Ammon's horn (tissue), 1 donor: ENCODE measurements at regions not wholly inside any gene's neighbourhood (a gene's known extent, or its start where the extent isn't known, plus 50 kb on each side); places are given as distances from the start of the nearest gene placed in this dataset.

Experiments used
- DNase-seq: peaks from one replicate; pipeline ENCODE4 v3.0.0-alpha.2; 2016; ENCODE audit warnings: low spot score

DNA sequence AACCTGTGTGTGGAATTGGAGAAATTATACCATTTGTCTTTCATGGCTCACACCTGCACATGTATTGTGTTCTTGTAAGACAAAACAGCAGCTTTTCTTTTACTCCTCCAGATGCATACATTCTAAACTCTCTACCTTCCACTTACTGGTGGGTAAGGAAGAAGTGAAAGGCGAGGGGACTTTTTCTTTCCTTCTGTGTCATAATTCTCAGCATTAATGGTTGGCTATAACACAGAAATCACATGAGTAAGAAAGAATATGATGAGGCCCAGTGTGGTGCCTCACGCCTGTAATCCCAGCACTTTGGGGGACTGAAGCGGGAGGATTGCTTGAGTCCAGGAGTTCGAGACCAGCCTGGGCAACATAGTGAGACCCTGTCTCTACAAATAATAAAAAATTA lies 57.8 kb upstream of the SHANK2 start:
- no peak for DNase-seq

GRCh38 chr11:71309611-71310010 lies 57.2 kb upstream of the SHANK2 start:
- no peak for DNase-seq

- no peak for DNase-seq
These were observed 56.8 kb upstream of the SHANK2 start for GRCh38 chr11:71309181-71309580.

- no peak for DNase-seq
These were observed 55.7 kb upstream of the SHANK2 start for GRCh38 chr11:71307811-71308645.

DNA sequence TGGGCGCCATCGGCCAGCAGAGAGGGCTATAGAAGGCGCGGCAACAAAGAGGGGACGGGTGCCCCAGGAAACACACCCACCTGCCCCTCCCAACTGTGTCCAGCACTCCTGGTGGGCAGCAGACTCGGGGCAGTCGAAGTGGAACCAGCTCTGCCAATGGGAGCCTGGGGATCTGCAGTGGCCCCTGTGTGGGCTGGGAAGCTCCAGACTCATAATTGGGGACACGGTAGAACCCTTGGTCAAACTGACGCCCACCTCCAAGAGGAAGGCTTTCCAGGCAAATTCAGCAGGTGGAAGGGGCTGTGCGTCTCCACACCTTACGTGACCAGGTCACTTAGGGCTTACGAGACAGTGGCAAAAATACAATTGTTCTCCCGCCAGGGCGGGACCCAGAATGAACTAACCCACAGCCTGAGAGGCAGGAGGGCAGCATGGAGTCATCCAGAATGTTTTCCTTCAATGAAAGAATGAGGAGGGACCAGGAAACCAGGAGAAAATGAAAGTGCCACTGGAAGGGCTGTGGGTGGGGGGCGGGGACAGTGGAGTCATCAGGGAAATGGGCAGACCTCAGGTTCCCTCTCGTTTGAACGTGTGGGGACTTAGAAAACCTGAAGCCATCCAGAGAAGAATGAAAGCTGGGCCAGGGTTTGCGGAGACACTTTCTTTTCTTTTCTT lies 53.2 kb upstream of the SHANK2 start:
- DNase-seq: no peak

- DNase-seq: no peak
These were observed 52.7 kb upstream of the SHANK2 start for GRCh38 chr11:71305041-71305440.

DNA sequence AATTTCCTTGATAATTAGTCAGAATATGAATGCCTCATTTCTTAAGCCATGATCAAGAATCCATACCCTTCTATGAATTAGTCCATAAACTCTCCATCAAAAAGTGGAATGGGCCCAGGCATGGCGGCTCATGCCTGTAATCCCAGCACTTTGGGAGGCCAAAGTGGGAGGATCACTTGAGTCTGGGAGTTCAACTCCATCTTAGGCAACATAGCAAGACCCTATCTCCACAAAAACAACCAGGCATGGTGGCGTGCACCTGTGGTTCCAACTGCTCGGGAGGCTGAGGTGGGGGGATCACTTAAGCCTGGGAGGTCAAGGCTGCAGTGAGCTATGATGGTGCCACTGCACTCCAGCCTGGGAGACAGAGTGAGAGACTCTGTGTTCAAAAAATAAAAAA lies 52.1 kb upstream of the SHANK2 start:
- no peak for DNase-seq

GRCh38 chr11:71304045-71304444 lies 51.7 kb upstream of the SHANK2 start:
- no peak for DNase-seq

GRCh38 chr11:71302911-71303310 lies 50.5 kb upstream of the SHANK2 start:
- no peak for DNase-seq

DNA sequence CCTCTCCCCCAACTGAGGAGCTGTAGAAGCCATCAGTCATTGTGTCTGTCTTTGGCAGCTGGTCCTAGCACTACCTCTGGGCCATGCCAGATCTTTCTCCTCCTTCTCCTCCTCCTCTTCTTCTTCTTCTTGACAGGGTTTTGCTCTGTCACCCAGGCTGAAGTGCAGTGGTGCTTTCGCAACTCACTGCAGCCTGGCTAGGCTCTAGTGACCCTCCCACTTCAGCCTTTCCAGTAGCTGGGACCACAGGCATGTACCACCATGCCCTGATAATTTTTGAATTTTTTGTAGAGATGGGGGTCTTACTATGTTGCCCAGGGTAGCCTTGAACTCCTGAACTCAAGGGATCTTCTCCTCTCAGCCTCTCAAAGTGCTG lies 50.1 kb upstream of the SHANK2 start:
- DNase-seq: no peak
